Right lobe of liver (tissue), 6 donors: ENCODE measurements at regions not wholly inside any gene's neighbourhood (a gene's known extent, or its start where the extent isn't known, plus 50 kb on each side); places are given as distances from the start of the nearest gene placed in this dataset.

Experiments
- ATAC-seq, 4 donors: fragments of 200-7000 bp; cut with Tn5 transposase; one replicate each; pipeline ENCODE4 v1.9.1; 2020; ENCODE audit warnings: mild to moderate bottlenecking in 4 of 4, moderate library complexity in 4 of 4
- DNase-seq, 3 donors: peaks; one replicate each; pipeline ENCODE4 v3.0.0-alpha.2; 2020
- H3K27ac ChIP-seq, 3 donors: fragments of 200-600 bp; one replicate each; pipeline ENCODE4 v1.8.0; 2022
- H3K27me3 ChIP-seq, 2 donors: fragments of 200-600 bp; one replicate each; pipeline ENCODE4 v1.8.0; 2022
- H3K36me3 ChIP-seq, 4 donors: fragments of 200-600 bp; sonication (generic) in 1 of 4; one replicate each; pipeline versions ENCODE4 v1.5.1 to v1.8.0; 2017 to 2022; ENCODE audit warnings: control low read depth in 1 of 4
- H3K4me1 ChIP-seq, 4 donors: fragments of 200-600 bp; sonication (generic) in 1 of 4; one replicate each; pipeline versions ENCODE4 v1.5.1 to v1.8.0; 2017 to 2022; ENCODE audit warnings: control low read depth in 1 of 4
- H3K4me3 ChIP-seq, 3 donors: fragments of 200-600 bp; one replicate each; pipeline ENCODE4 v1.8.0; 2022
- H3K9me3 ChIP-seq, 4 donors: fragments of 200-600 bp; sonication (generic) in 1 of 4; one replicate each; pipeline versions ENCODE4 v1.5.1 to v1.8.0; 2017 to 2022; ENCODE audit warnings: control low read depth in 1 of 4
- POLR2A ChIP-seq: fragments of 450-650 bp; IDR thresholded peaks from one replicate; pipeline ENCODE4 v1.6.1; 2017; ENCODE audit warnings: antibody characterized with exemption, mild to moderate bottlenecking
- WGBS: methylation state at CpG from one replicate; pipeline ENCODE4 v1.1.6; 2018; ENCODE audit warnings: low coverage, low lambda C conversion rate; ENCODE audit not compliant: insufficient coverage; ENCODE audit errors: missing lambda C conversion rate; 5-methylcytosine and 5-hydroxymethylcytosine counted together
- intact Hi-C, 2 donors: fragments of 100-400 bp; cut with DNase I; formaldehyde crosslinking; loops; one replicate each; pipeline versions ENCODE4 v1.11.2 to v1.14.1; 2022
- TF ChIP-seq, protein P1 (sequence below), 4 donors: fragments of 200-600 bp in 3 of 4; fragments of 450-650 bp in 1 of 4; IDR thresholded peaks; one replicate each; pipeline versions ENCODE4 v1.5.1 to v1.8.0; 2016 to 2022; ENCODE audit warnings: antibody characterized with exemption in 4 of 4, mild to moderate bottlenecking in 2 of 4
- donor health status: DM: no; HTN: yes; CAD: no.
- donor health status: DM: no; HTN: no; CAD: no.
- donor health status: DM: no; HTN: no; CAD: no.
- donor health status: DM: no; HTN: yes; CAD: no.
- donor health status: DM: no; HTN: yes; CAD: no.

DNA sequence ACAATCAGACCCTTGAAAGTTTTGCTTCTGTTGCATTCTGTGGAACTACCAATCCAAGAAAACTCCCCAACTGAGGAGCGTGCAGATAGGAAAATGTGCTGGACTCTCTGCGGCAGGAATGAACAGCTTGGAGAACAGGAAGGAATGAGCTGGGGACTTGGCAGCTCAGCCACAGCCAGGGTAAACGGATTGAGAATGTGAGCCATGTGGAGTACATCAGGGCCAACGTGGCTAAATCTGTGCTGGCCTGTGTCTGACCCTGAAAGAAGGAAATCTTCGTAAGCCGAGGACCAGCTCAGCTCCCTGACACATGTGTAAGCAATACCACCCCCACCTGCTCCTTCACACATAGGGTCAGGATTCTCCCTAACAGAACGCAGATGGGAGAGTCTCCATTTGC is 1023.7 kb downstream of the BCL11A start:
- Histone ChIP-seq H3K9me3 (no peaks in the 10 kb centered on the region), H3K4me1 (no peaks in the 10 kb centered on the region), H3K4me3 (no peak overlapping the region), H3K27me3 (no peaks in the 10 kb centered on the region), H3K27ac (no peak overlapping the region), H3K36me3 (no peaks in the 10 kb centered on the region)
- no peak for TF ChIP-seq POLR2A
- TF ChIP-seq, protein P1, sequence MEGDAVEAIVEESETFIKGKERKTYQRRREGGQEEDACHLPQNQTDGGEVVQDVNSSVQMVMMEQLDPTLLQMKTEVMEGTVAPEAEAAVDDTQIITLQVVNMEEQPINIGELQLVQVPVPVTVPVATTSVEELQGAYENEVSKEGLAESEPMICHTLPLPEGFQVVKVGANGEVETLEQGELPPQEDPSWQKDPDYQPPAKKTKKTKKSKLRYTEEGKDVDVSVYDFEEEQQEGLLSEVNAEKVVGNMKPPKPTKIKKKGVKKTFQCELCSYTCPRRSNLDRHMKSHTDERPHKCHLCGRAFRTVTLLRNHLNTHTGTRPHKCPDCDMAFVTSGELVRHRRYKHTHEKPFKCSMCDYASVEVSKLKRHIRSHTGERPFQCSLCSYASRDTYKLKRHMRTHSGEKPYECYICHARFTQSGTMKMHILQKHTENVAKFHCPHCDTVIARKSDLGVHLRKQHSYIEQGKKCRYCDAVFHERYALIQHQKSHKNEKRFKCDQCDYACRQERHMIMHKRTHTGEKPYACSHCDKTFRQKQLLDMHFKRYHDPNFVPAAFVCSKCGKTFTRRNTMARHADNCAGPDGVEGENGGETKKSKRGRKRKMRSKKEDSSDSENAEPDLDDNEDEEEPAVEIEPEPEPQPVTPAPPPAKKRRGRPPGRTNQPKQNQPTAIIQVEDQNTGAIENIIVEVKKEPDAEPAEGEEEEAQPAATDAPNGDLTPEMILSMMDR (IDR thresholded peaks at IDR 0.05), result no peak
- no peak for ATAC-seq
- WGBS, result 27% methylated on average over 3 of the region's 7 CpGs
- no peak for DNase-seq
- intact Hi-C loops, result no loop called here

DNA sequence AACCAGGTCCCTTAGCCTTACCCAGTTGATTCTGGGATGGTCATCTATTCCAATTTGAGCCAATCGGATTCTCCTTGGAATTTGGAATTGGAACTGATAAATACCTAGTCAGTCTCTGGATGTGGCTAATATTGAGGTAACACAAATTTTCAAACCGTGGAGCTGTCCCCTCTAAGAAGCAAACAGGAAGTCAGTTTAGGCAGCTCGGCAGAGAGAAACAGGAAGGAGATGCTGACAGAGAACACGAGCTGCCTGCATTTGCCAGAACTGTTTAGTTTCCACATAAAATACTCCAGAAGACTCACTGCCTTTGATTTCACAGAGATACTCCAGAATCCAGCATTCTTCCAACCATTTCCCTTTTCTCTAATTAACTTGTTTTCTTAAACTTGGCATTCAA is 1024.9 kb downstream of the BCL11A start:
- H3K4me1 ChIP-seq, result no peaks in the 10 kb centered on the region
- intact Hi-C loops, result no loop called here
- ATAC-seq (no peak), DNase-seq (no peak)
- H3K9me3 ChIP-seq, result no peaks in the 10 kb centered on the region
- no peak overlapping the region for H3K27ac ChIP-seq
- TF ChIP-seq, protein P1 (IDR thresholded peaks at IDR 0.05), result no peak
- TF ChIP-seq POLR2A, result no peak
- 22% methylated on average over 4 of the region's 4 CpGs for WGBS
- H3K4me3 ChIP-seq, result no peak overlapping the region
- H3K27me3 ChIP-seq, result no peaks in the 10 kb centered on the region
- no peaks in the 10 kb centered on the region for H3K36me3 ChIP-seq

DNA sequence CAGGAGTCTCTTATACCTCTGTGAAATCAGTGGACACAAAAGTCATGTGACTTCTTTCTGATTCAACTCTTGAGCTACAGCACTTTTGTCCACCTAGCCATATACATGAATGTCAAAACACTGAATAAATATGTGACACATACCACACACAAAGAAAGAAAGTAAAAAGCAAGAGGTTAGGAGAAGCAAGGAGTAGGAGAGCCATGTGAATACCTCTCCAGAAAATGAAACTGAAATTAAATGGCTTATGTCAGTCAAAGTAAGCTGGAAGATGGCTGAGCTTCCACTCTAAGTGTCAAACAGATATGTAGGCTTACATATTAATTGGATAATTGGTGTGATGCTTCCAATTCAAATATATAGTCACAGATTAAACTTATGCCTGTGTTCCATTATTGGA is 1050.5 kb downstream of the BCL11A start:
- H3K4me3 ChIP-seq, result no peak overlapping the region
- intact Hi-C loops, result no loop called here
- H3K4me1 ChIP-seq, result no peaks in the 10 kb centered on the region
- no peaks in the 10 kb centered on the region for H3K9me3 ChIP-seq
- no peaks in the 10 kb centered on the region for H3K36me3 ChIP-seq
- DNase-seq (no peak), ATAC-seq (no peak)
- TF ChIP-seq, protein P1 (IDR thresholded peaks at IDR 0.05), result no peak
- no peak for TF ChIP-seq POLR2A
- no peaks in the 10 kb centered on the region for H3K27me3 ChIP-seq
- H3K27ac ChIP-seq, result no peak overlapping the region

DNA sequence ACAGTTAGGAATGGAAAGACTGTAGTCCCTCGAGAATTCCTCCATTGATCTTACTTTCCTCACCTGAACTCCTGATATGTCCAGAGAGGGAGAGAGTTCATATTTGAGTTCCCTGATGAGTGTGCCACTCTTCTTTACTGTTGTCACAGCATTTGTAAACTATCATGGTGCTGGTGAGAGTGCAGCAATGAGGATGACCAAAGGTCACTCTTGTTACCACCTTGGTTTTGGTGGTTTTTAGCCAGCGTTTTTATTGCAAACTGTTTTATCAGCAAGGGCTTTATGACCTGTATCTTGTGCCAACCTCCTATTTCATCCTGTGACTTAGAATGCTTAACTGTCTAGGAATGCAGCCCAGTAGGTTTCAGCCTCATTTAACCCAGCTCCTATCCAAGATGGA is 1062.5 kb downstream of the BCL11A start:
- Histone ChIP-seq H3K27me3 (no peaks in the 10 kb centered on the region), H3K36me3 (no peaks in the 10 kb centered on the region), H3K4me3 (no peak overlapping the region), H3K27ac (no peak overlapping the region), H3K4me1 (no peaks in the 10 kb centered on the region), H3K9me3 (no peaks in the 10 kb centered on the region)
- intact Hi-C loops, result no loop called here
- DNase-seq (no peak), ATAC-seq (no peak)
- 40% methylated on average over 2 of the region's 2 CpGs for WGBS
- no peak for TF ChIP-seq POLR2A
- TF ChIP-seq, protein P1 (IDR thresholded peaks at IDR 0.05), result no peak

DNA sequence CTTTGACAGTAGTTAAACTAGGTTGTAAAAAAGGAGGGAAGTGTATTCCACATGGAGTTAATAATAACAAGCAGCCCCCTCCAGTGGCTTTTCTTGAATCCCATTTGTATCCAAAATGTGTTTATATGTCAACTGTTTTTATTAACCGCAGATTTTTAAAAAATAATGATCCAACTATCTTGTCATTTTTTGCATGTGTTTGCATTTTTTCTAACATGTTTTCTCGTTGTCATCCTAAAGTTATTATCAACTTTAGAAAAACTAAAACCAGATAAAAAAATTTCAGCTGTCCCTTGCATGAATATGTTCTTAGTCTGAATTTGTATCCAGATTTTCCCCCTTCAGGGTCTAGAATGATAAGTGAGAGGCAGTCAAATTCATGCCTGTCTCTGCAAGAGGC is 1063.3 kb downstream of the BCL11A start:
- H3K27ac ChIP-seq, result no peak overlapping the region
- H3K9me3 ChIP-seq, result no peaks in the 10 kb centered on the region
- intact Hi-C loops, result no loop called here
- DNase-seq, result no peak
- no peaks in the 10 kb centered on the region for H3K27me3 ChIP-seq
- H3K4me1 ChIP-seq, result no peaks in the 10 kb centered on the region
- TF ChIP-seq POLR2A, result no peak
- TF ChIP-seq, protein P1 (IDR thresholded peaks at IDR 0.05), result no peak
- no peak for ATAC-seq
- no peak overlapping the region for H3K4me3 ChIP-seq
- WGBS, result 61% methylated on average over 2 of the region's 2 CpGs
- H3K36me3 ChIP-seq, result no peaks in the 10 kb centered on the region
